Subcutaneous abdominal adipose tissue (tissue), 5 donors: ENCODE measurements at regions not wholly inside any gene's neighbourhood (a gene's known extent, or its start where the extent isn't known, plus 50 kb on each side); places are given as distances from the start of the nearest gene placed in this dataset.

Source experiments
- H3K27ac ChIP-seq: one replicate; pipeline ENCODE4 v1.7.0; 2013; ENCODE audit warnings: low read depth, mild to moderate bottlenecking, inconsistent platforms, low read length, moderate library complexity
- H3K27me3 ChIP-seq, 5 donors: one replicate each; pipeline ENCODE4 v1.7.0; 2013; ENCODE audit warnings: low read length in 5 of 5, inconsistent platforms in 1 of 5; ENCODE audit not compliant: control insufficient read depth in 5 of 5, insufficient read depth in 4 of 5
- H3K36me3 ChIP-seq, 5 donors: one replicate each; pipeline ENCODE4 v1.7.0; 2013; ENCODE audit warnings: low read length in 5 of 5; ENCODE audit not compliant: control insufficient read depth in 5 of 5, insufficient read depth in 5 of 5
- H3K4me1 ChIP-seq, 5 donors: one replicate each; pipeline ENCODE4 v1.7.0; 2013; ENCODE audit warnings: low read length in 5 of 5, mild to moderate bottlenecking in 3 of 5, moderate library complexity in 1 of 5; ENCODE audit not compliant: control insufficient read depth in 5 of 5, insufficient read depth in 5 of 5
- H3K4me3 ChIP-seq, 5 donors: one replicate each; pipeline ENCODE4 v1.7.0; 2013; ENCODE audit warnings: low read length in 5 of 5, low read depth in 1 of 5
- H3K9ac ChIP-seq, 5 donors: one replicate each; pipeline ENCODE4 v1.7.0; 2013; ENCODE audit warnings: low read length in 5 of 5, mild to moderate bottlenecking in 4 of 5, moderate library complexity in 3 of 5
- H3K9me3 ChIP-seq, 5 donors: one replicate each; pipeline ENCODE4 v1.7.0; 2013; ENCODE audit warnings: low read length in 5 of 5; ENCODE audit not compliant: control insufficient read depth in 5 of 5
- donor health status: healthy.
- donor health status: healthy.
- donor health status: healthy.
- donor health status: healthy.
- donor health status: healthy.

DNA sequence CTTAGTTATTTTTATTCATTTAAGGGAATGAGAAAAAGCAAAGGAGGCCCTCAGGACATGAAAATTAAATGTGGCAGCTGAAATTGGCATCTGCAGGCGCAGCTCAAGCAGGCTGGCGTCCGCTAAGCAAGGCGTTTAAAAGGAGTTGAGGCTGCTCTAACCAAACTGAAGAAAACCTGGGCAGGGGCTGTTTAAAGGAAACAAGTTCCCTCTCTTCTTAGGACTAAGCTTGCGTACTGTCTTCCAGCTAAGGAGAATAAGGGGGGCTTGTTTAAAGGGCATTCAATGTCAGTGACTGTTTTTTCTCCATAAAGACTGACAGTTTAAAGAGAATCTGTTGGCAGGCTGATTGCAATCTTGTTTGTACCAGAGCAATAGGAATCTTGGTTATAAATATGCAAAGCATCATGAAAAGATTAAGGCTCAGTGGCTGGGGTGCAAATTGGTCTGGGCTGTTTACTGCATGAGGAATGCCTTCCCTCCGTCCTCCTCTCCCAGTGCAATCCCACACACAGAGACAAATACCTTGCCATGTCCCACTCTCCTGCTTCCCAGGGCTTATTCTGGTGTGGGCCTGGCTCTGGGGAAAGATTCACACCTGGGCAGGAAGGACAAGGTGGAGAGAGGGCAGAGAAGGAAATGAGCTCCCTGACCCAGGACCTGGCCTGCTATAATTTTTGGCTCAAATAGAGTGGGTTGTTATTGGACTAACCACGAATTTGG, 85.9 kb upstream of the LIFR start:
- Histone ChIP-seq H3K4me3 (no peak overlapping the region), H3K4me1 (peaks cover 0 to 11% (median 5%) of the 10 kb centered on the region in 5 donors), H3K9ac (no peak overlapping the region), H3K27ac (no peak overlapping the region), H3K27me3 (peaks cover 0 to 5% (median 0%) of the 10 kb centered on the region in 5 donors), H3K36me3 (no peaks in the 10 kb centered on the region), H3K9me3 (no peaks in the 10 kb centered on the region)

DNA sequence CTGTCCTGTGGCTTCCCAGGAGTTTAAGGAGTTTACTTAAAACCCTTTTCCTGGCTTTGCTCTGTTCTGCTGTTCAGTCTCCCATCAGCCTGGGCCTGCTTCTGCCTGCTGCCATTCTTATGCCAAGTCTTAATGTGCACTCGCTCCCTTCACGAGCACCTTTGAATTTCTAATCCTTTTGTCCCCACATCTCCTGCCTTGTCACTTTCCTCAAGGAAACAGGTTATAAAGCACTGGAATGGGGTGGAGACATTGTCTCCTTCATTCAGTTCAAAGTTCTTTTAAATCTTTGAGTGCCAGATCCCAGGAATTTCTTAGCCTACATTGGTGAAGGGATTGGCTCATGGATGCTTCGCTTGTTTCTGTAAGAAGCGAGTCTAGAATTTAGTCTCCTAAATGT, 87.2 kb upstream of the LIFR start:
- H3K27me3 ChIP-seq: peaks cover 0 to 2% (median 0%) of the 10 kb centered on the region in 5 donors
- no peaks in the 10 kb centered on the region for H3K36me3 ChIP-seq
- no peak overlapping the region for H3K27ac ChIP-seq
- no peaks in the 10 kb centered on the region for H3K9me3 ChIP-seq
- H3K4me3 ChIP-seq: no peak overlapping the region
- H3K4me1 ChIP-seq: peaks cover 0 to 11% (median 5%) of the 10 kb centered on the region in 5 donors
- no peak overlapping the region for H3K9ac ChIP-seq

DNA sequence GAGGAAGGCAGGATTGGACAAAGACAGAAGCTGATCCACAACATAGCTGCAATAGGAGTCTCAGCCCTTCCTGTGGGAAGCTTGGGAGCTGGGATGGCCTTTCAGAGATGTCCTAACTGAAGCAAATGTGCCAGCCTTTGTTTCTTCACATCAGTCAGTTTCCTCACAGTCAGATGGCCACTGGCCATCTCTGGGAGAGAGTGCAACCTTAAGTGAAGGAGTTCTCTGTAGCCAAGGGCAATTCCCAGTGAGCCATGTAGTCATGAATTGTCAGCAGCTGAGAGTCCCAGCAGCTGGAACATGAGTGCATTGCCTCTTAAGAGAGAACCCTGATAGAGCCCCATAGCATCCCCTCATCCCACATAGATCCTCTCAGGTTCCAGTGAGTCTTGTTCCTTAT, 89.1 kb upstream of the LIFR start:
- H3K9ac ChIP-seq: no peak overlapping the region
- no peak overlapping the region for H3K4me3 ChIP-seq
- no peaks in the 10 kb centered on the region for H3K36me3 ChIP-seq
- H3K4me1 ChIP-seq: peaks cover 0 to 11% (median 5%) of the 10 kb centered on the region in 5 donors
- H3K27ac ChIP-seq: no peak overlapping the region
- H3K27me3 ChIP-seq: peaks cover 0 to 6% (median 2%) of the 10 kb centered on the region in 5 donors
- H3K9me3 ChIP-seq: no peaks in the 10 kb centered on the region

DNA sequence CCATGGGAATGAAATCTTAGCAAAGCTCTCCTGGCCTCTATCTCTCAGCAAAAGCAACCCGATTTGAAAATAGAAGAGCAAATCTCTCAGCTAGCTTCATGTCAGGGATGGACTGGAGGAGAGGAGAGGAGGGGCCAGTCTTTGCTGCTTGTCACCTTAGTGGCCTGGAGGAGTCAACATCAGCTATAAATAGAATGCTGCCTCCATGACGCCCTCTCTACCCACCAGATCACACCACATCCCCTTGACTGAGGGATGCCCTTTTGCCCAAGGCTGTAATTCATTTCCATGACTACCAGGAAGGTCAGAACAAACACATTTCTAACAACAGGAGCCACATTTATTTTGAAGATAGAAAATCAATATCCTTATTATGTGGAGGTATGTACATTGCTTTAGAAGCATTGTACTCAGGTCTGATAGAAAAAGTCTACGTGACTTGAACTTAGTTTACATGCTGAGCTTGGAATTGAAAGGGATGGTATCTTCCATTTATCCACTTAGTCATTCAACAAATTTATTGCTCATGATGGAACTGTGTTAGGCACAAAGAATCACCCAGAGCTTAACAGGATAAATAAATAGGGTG, 92.4 kb upstream of the LIFR start:
- Histone ChIP-seq H3K36me3 (no peaks in the 10 kb centered on the region), H3K4me1 (peaks cover 0 to 9% (median 5%) of the 10 kb centered on the region in 5 donors), H3K9me3 (no peaks in the 10 kb centered on the region), H3K9ac (no peak overlapping the region), H3K27me3 (peaks cover 0 to 6% (median 2%) of the 10 kb centered on the region in 5 donors), H3K27ac (no peak overlapping the region), H3K4me3 (no peak overlapping the region)

DNA sequence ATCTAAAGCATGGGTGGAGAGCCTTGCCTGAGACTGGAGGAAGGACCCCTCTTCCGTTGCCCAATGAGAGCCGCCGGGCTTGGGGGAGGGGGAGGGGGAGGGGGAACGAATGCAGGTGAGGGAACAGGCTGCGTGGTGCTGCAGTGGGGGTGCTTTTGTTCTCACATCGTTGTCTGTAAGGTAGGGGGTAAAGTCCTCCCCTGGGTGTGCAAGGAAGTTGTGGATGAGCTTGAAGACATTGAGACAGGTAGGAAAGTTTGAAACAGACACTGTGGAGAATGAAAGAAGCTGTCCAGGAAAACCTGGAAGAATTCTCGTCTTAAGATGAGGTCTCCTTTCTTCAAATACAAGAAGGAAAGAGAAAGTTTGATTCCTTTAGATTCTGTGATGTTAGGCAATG, 94.1 kb upstream of the LIFR start:
- Histone ChIP-seq H3K27me3 (peaks cover 0 to 6% (median 2%) of the 10 kb centered on the region in 5 donors), H3K9ac (no peak overlapping the region), H3K27ac (no peak overlapping the region), H3K4me3 (peak overlapping the region in 2 of 5 donors; percentile 27 to 45), H3K9me3 (no peaks in the 10 kb centered on the region), H3K36me3 (no peaks in the 10 kb centered on the region), H3K4me1 (peaks cover 0 to 3% (median 2%) of the 10 kb centered on the region in 5 donors)

DNA sequence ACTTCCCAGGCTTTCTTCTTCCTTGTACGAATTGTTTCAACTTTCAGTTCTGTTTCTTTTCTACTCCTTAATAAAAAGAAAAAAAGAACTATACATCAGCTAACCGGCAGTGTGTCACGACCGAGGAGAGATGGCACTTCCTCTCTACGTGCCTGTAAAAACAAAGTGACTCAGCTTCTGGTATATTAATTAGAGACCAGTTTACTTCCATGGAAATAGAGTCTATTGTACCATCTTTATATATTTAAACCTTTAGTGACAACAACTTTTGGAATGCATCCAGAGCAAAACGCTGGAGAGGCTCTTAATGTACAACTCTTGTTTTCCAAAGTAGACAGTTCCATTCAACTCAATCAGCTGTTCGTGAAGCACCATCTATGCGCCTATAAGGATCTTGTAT, 94.5 kb upstream of the LIFR start:
- H3K4me3 ChIP-seq: peak overlapping the region in 2 of 5 donors; percentile 27 to 45
- H3K36me3 ChIP-seq: no peaks in the 10 kb centered on the region

DNA sequence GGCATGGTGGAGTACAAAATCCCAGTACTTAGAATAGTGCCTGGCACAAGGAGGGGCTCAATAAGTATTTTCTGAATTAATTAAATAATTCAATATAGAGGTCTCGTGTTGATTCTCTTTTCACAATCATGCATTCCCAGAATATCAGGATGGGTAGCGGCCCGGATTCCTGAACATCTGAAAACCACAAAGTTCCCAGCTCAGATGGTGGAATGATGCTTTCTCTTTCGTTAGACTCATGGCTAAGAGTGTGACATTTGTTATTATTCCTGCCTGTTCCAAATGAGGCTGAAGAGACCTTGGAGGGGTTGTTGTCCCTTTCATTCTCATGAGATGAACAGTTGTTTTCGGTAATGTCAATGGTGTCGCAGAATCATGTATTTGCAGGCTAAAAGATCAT, 95.4 kb upstream of the LIFR start:
- peaks cover 0 to 6% (median 2%) of the 10 kb centered on the region in 5 donors for H3K27me3 ChIP-seq
- H3K36me3 ChIP-seq: no peaks in the 10 kb centered on the region
- no peak overlapping the region for H3K4me3 ChIP-seq
- no peaks in the 10 kb centered on the region for H3K9me3 ChIP-seq
- no peak overlapping the region for H3K27ac ChIP-seq
- H3K9ac ChIP-seq: no peak overlapping the region
- H3K4me1 ChIP-seq: peaks cover 0 to 3% (median 0%) of the 10 kb centered on the region in 5 donors

More for the DNA sequence above, 94.5 kb upstream of the LIFR start:
- H3K4me1 ChIP-seq: peaks cover 0 to 3% (median 0%) of the 10 kb centered on the region in 5 donors
- H3K9ac ChIP-seq: no peak overlapping the region
- H3K27me3 ChIP-seq: peaks cover 0 to 6% (median 2%) of the 10 kb centered on the region in 5 donors
- no peaks in the 10 kb centered on the region for H3K9me3 ChIP-seq
- H3K27ac ChIP-seq: no peak overlapping the region

DNA sequence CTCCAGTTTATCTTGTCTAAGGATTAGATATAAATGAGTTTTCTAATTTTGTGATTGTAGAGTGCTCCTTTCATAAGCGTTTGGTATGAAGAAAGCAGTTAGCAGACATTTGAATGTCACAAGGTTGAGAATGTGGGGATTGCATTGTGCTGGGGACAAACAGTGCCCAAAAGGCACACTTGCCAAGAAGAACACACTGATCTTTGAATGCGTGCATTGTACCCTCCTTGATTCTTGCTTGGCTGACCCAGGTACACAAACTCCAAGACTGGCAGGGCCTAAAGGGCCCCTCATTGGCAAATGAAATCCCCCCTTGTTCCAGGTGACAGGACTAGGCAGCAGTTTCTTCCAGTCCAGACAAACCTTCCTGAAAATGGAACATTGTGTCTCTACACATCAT, 96.9 kb upstream of the LIFR start:
- no peak overlapping the region for H3K4me3 ChIP-seq
- peaks cover 0 to 6% (median 0%) of the 10 kb centered on the region in 5 donors for H3K4me1 ChIP-seq
- H3K27me3 ChIP-seq: peaks cover 0 to 6% (median 2%) of the 10 kb centered on the region in 5 donors
- H3K27ac ChIP-seq: no peak overlapping the region
- no peaks in the 10 kb centered on the region for H3K9me3 ChIP-seq
- no peak overlapping the region for H3K9ac ChIP-seq
- H3K36me3 ChIP-seq: no peaks in the 10 kb centered on the region

DNA sequence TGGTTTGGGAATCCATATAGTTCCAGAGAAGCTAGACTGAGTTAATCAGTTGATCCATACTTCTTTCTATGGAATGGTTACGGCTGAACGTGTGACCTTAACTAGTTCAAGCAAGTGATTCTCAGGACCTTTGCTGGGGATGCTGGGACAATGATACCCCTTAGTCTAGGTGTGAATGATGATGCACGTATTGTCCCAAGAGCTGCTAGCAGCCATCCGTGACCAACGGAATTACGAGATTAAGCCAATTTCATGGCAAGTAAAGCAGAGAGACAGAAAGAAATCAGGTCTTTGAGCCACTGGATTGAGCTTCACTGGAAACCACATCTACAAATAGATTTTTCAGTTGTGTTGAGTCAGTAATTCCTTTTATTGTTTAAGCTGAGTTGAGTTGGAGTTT, 99.2 kb upstream of the LIFR start:
- Histone ChIP-seq H3K9me3 (no peaks in the 10 kb centered on the region), H3K27me3 (peaks cover 0 to 4% (median 0%) of the 10 kb centered on the region in 5 donors), H3K9ac (no peak overlapping the region), H3K4me3 (no peak overlapping the region), H3K4me1 (peaks cover 0 to 6% (median 0%) of the 10 kb centered on the region in 5 donors), H3K36me3 (no peaks in the 10 kb centered on the region), H3K27ac (no peak overlapping the region)

DNA sequence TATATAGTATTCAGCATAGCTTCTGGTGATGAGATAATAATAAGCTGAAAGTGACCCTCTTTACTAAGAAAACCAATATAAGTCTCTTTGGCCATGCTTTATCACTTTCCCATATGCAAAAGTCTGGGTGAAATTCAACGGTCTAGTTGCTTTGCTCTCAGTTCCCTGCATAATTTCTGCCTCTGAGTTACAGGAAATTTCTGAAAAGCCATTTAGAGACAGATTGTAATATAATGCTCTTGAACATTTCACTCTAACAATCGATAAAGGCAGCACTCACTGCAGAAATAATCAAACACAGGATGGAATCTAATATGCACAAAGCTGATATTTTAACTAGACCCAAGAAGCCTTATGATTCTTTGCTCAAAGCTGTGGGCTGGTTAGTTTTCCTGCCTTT, 100.1 kb upstream of the LIFR start:
- Histone ChIP-seq H3K27me3 (peaks cover 0 to 4% (median 0%) of the 10 kb centered on the region in 5 donors), H3K9ac (no peak overlapping the region), H3K27ac (no peak overlapping the region), H3K9me3 (no peaks in the 10 kb centered on the region), H3K4me3 (no peak overlapping the region), H3K36me3 (no peaks in the 10 kb centered on the region), H3K4me1 (peaks cover 0 to 3% (median 0%) of the 10 kb centered on the region in 5 donors)
